HG03354 (cell line): ENCODE measurements at regions not wholly inside any gene's neighbourhood (a gene's known extent, or its start where the extent isn't known, plus 50 kb on each side); places are given as distances from the start of the nearest gene placed in this dataset.

Experiments
- ATAC-seq: cut with Tn5 transposase; IDR thresholded peaks from one replicate; pipeline ENCODE4 v1.9.1; 2021; ENCODE audit warnings: mild to moderate bottlenecking; ENCODE audit not compliant: unreplicated experiment, poor library complexity, severe bottlenecking

DNA sequence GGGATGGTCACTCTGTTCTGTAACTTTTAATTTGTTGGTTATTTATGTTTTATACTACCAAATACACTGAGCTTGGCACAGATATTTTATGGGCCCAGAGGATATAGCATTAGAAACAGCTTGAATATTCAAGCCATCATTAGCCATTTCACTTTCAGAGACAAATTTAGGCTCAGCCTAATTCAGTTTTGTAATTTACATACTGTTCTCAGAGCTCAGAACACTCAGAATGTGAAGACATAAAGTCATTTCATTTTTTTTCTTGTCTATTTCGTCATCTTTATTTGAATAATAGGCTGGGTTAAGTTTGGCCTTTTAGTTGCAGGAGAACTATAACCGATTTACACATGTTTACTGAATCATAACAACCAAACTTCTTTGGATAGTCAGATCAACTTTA lies 361.7 kb downstream of the SNAPC1 start:
- no peak for ATAC-seq

DNA sequence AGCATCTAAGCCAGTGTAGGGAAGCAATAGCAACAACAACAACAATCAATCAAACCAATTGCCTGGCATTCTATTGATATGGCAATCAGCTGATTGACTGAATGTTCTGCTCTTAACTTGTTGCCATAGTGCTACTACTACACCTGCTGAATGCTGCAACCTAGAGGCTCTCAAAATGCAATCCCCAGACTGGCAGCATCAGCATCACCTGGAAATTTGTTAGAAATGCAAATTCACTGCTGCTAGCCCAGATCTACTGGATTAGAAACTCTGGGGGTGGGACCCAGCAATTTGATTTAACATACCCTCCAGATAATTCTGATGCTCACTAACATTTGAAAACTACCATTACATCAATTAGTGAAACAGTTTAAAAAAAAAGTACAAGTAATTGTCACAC lies 363.6 kb downstream of the SNAPC1 start:
- ATAC-seq, result no peak

DNA sequence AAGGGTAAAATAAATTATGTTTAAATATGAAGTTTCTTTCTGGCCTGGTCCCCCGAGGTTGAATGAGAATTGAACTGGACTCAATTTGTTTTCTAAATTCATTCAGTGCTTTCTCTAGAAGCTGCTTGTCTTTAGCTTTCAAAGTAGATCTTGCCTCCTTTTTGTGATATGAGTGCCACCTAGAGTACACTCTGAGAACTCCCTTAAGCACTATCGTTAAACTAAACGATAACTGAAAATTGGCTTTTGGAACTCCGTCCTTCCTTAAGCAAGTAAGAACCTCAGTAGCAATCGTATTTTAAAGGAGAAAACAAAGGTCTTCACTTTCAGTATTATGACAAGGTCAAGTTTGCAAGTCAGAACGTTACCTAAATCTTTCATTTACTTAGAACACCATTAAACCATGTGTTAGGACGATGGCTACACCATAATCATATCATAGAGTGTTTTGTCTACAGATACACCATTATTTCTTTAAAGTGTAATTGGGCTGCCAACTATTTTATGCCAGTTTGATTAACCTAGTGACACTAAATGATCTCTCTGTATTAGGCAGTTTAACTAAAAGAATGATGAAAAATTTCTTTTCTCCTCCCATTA lies 364.8 kb downstream of the SNAPC1 start:
- ATAC-seq, result peak; percentile 90

DNA sequence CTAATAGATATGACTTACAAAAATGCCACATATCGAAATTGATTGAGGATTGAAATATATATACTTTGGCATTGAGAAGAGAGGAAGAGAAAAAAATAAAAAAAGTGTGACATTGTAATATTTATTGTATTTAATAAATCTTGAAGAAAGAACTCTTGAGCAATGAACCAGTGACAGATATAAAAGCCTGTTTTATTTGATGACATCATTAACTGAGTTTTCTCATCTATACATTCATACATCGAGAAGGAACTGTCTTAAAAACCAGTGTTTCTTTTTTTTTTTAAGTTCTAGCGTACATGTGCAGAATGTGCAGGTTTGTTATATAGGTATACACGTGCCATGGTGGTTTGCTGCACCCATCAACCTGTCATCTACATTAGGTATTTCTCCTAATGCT lies 368.2 kb downstream of the SNAPC1 start:
- no peak for ATAC-seq

DNA sequence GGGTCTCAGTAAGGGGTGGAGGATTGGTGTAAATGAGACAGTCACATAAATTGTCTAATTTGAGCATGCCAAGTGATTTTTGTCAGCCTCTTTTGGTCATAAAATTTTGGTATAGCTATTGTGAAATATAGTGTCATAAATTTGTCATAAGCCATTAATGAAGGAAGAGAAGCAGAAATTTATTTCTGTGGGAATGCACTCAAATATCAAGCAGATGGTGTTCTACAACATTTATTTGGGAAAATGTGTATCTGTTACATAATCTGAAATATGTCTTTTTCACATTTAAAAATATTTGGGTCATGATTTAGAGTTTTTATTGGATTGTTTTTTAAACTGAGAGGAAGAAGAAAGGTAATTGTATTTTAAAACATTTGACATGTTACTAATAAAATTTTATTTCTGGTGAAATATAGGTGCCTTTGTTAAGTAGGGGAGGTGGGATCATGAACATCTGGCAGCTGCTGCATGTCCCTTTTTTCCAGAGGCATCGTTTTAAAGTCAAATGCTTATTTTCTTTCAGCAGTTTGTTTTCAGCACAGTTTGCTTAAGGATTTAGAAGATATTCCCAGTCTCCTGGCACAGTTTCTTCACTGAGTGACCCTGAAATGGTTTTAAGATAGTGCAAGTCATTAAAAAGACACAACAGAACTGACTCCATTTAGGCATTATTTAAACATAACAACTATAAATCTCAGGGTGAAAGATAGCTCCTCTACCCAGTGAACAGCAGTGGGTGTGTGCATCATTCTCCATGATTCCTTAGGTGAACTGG lies 371.7 kb downstream of the SNAPC1 start:
- no peak for ATAC-seq

DNA sequence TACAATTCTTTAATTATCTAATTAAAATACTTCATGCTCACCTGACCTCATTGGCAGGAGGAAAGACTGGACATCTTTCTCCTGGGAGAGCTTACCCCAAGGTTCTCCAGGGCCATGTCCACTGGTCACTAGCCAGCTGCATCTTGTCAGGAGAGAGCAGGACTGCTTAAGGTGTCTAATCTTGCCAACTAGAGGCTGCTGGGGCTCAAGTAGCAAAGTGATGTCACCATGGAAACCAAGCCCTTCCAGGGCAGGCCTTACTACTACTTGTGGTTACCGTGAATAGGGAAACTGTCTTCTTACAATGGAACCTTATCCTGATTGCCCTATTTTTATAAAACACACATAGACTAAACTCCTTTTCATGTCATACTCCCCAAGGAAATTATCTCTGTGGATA lies 376.4 kb downstream of the SNAPC1 start:
- no peak for ATAC-seq

DNA sequence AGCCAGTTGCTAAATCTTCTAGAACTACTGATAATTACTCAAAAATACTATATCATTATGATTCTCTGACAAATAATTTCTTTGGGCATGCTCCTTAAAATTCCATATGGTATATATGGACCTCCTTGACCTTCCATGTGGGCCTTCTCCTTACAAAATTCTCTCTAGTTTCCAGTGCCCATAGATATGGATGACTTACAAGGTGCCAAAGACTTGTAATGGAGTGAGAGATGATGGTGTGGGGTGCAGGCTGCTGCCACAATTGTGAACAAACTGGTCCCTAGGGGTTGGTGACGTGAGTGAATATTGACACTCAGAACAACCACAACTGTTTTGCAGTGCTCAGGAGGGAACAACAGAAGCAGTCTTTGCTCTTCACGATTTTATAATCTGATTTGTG lies 378.9 kb downstream of the SNAPC1 start:
- no peak for ATAC-seq

DNA sequence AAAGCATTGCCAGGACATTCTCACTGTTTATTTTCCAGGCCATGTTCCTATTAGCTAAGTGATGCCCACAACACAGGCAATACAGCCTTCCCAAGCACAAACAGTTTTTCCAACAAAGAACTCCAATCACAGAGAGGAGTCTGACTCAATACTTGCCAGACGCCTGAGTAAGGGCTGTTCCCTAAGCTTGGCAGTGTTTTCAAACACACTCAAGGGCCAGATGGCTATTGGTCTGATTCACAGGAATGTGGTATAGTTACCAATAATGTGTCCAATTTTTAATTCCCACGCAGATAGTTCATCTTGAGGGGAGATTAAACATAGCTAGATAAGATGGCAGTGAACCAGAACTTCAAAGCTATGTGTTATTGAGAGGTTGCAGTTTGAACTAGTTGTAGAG lies 381.0 kb downstream of the SNAPC1 start:
- ATAC-seq, result no peak

DNA sequence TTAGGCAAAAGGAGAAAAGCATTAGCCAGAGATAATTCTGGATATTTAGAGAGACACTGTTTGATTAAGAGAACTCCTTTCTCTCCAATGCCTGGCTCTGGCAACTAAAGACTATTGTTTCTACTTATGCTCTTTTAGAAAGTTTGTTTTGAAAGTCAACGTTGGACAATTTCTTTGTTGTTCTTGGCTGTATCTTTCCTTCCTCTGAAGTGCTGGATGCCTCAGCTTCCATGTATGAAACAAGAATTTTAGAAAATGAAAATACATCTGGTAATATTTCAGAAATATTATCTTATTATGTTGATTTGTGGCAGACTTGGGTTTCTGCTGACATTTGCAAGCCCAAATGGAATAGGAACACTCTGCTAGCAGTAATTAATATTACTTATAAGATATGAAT lies 382.6 kb downstream of the SNAPC1 start:
- no peak for ATAC-seq

DNA sequence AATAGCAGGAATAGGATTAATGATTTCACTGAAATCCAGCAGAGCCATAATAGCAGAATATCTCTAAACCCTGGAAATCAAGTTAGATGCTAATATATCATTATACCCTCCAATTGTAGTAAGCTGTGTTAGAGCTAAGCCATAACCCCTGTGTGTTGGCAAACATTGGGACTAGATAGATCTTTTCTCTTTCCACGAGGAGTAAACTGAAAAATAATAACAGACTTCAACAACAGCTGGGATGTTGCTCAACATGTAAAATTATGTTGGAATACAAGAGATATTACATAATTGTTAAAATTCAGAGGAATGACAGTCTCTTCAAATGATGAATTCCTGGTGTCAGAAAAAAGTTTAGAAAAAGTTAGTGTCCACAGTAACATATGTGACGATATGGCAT lies 383.8 kb downstream of the SNAPC1 start:
- no peak for ATAC-seq

DNA sequence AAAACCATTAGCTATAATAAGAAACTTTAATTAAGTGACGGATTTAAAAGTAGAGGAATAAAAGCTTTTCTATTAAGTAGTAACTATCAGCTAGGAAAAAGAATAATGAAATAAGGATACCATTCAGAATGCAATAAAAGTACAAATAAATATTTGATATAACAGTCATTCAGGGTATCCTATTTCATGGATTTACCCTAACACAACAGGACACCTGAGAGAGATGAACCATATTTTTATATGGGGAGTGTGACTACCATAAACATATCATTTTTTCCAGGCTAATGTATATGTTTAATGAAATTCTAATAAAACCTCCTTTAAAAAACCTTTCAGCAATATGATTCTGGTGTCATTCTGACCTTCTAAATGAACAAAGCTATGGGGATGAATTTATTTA lies 393.8 kb downstream of the SNAPC1 start:
- no peak for ATAC-seq

DNA sequence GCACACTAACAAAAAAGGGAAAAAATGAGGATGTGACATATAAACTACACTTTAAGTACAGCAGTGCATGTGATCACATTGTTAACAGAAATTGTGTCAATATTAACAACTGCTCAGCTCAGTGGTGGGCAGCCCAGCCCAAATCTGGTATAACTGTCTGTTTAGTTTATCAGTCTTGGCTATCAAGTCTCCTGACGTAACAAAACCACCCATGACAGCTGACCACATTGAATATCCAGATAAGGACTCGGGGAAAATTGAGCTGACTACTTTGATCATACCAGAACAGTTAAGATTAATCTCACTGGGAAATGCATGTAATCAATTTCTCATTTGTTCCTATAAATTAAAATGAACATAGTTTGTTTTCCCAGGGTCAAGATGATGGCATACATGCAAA lies 396.6 kb downstream of the SNAPC1 start:
- no peak for ATAC-seq

DNA sequence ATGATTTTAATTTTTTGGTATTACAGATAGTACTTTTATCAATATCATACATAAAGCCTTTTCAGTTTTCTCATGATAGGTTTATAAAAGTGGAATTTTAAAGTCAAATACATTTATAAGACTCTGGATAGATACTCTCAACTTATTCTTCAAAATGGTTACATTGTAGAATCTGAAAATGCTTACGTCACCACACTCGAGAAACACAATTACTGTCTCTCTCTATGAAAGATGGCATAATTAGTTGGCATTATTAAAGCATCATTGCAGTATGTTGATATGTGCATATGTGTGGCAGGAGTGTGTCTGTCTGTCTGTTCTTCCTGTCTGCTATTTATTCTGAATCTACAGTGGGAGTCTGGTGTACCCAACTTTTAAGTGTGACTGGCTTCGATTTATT lies 397.1 kb downstream of the SNAPC1 start:
- ATAC-seq, result no peak

DNA sequence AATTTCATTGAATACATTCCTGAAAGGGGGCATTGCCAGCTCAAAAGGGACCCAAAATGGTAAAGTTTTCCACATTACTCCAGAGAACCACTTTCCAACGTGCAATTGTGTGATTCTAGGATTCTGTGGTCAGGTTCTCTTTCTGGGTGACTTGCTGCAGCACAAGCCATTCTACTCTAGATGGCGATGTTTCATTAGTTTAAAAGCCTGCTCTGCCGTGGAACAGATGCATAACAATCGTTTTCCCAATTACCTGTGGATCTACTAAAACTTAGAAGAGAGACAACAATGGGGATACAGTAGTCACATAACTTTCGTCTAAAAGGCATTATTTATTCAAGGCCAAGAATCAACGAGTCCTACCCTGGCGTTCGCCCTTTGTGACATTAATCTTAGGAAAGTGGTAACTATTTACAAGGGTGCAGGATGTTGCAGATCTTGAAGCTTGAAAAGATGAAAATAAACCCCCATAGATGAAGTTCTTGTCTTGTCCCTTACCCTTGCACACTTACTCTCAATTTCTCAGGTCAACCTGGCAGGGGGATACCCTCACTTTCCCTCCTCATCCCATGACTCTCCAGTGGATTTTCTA lies 400.9 kb downstream of the SNAPC1 start:
- peak; percentile 80 for ATAC-seq

DNA sequence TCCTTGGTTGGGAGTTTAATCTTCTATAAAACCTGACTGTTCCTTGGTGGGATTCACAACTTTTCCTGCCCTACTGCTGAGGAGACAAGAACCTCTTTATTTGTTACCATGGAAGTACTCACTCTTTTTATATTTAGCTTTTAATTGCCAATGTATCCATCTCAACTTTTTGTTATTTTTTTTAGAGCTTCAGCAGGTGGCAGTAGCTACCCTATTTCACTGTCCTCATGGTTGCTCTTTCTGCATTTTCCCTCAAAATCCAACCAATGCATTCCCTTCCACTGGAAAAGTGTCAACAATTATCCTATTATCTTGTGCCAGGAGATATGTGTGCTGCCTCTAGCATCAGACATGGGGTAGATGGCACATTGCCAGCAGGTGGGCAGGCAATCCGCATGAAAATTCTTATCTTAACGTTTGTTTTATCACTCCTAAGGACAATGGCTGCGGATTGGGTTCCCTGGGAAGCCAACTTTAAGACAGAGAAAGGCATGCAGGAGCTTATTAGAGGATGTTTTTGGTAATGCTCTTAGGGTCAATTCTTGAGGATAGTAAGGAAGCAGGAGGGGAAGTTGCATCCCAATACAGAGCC lies 406.4 kb downstream of the SNAPC1 start:
- no peak for ATAC-seq

DNA sequence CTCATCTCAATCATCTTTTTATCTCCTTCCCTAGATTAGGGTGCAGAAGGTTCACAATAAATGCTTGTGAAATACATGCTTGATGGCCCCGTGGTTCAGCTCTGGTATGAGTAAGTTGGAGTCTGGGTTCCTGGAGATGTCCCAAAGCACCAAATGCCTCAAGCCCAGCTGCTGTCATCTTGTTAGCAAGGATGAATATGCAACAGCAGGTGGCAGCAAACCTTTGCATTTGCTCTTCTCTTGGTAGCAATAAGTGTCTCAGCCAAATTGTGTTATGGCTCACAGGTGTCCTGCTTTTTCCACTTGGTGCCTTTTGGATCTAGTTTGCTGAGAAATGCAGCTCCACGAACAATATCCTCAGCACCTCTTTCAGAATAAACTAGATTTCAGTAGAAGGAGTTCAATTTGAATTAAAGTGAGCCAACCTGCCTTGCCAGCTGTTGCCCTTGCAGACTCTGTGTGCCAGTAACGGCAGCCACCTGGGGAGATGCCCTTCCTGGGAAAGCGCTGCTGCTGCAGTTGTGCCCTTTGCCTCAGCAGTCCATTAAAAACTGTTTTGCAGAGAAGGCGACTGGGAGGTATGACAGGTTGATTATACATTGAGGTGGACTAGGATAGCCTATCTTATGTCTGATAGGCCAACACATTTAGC lies 417.3 kb downstream of the SNAPC1 start:
- ATAC-seq, result no peak

DNA sequence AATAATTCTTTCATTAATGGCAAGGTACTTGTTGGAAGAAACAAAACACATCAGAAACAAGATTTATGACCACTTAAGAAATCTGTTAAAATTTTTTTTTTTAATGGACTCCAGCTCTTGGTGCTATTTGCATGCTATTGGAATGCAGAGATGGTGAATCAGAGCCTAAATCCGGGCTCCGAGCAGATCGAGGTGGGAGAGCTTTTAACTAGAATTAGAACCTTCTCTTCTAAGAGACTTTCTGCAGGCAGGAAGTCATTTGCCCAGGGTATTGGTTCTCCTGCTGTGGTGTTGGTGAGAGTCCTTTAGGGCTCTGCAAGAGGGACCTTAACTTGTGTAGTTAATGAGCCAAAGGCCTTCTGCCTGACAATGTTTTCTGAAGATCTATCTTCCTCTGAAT lies 419.4 kb downstream of the SNAPC1 start:
- ATAC-seq, result no peak

DNA sequence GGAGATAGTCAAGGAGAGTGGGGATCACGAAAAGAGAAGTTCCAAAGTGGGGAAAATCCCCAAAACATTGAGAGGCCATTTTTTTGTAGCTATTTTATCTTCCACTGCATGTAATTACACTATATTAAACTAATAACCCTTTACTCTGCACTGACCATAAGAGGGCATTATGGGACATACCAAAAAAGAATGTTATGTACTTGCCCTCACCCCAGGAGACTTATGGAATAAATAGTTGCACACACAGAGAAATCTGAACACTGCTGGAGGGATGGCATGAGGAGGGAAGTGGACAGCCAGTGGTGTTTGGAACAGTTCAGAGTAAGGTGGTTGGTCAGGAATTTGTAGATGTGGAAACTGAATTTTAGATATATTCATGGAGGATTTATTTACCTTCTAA lies 422.9 kb downstream of the SNAPC1 start:
- no peak for ATAC-seq

DNA sequence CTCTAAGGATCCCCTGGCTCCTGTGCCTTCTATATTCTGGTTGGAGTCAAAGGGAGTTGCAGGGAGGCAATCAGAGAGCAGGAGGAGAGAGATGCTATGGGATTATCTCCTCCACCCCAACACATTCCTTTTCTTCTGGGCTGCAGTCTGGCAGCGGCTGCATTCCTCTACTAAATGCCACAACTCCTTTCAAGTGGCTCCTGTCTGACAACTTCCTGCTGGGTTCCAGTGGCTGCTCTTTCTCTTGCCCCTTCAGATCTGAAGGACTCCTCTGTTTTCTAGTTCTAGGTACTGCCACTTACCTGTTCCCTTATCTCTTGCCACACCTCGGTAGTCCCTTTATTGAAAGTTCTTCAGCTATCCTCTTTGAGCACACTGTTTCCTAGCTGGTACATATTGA lies 425.0 kb downstream of the SNAPC1 start:
- ATAC-seq, result no peak

DNA sequence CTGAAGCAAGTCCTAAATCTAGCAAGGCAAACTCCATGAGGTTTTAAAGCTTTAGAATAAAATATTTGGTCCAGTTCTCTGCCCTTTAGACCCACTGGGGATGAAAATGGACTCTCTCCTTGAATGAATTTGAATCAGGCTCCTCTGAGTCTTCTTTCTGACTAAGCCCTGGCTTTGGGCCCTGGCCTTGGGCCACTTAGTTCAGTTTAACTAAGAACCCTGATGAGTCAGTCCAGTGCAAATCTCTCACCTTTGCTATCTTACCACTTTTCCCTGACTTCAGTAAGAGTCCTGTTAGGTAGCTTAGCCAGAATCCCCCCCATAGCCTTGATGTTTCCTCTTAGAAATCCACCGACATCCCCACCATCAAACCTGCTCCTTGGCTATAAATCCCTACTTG lies 427.5 kb downstream of the SNAPC1 start:
- no peak for ATAC-seq

DNA sequence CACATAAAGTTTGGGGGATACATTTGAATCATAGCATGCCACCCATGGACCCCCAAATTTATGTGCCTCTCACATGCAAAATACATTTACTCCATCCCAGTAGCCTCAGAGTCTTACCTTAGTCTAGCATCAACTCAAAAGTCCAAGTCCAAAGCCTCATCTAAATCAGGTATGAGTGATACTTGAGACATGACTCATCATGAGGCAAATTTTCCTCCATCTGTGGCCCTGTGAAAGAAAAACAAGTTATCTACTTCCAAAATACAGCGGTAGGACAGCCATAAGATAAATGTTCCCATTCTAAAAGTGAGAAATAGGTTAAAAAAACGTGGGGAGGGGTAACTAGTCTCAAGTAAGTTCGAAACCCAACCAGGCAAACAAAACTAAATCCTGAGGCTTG lies 444.2 kb downstream of the SNAPC1 start:
- ATAC-seq, result no peak
